GM12873 (cell line): ENCODE measurements at regions not wholly inside any gene's neighbourhood (a gene's known extent, or its start where the extent isn't known, plus 50 kb on each side); places are given as distances from the start of the nearest gene placed in this dataset.

Experiments used
- TF ChIP-seq, protein P1 (sequence below): IDR thresholded peaks from 2 replicates; pipeline ENCODE4 v1.5.1; 2012; ENCODE audit warnings: low read depth, mild to moderate bottlenecking, moderate library complexity, low read length, control low read depth; ENCODE audit not compliant: insufficient read depth; ENCODE audit errors: missing control alignments

DNA sequence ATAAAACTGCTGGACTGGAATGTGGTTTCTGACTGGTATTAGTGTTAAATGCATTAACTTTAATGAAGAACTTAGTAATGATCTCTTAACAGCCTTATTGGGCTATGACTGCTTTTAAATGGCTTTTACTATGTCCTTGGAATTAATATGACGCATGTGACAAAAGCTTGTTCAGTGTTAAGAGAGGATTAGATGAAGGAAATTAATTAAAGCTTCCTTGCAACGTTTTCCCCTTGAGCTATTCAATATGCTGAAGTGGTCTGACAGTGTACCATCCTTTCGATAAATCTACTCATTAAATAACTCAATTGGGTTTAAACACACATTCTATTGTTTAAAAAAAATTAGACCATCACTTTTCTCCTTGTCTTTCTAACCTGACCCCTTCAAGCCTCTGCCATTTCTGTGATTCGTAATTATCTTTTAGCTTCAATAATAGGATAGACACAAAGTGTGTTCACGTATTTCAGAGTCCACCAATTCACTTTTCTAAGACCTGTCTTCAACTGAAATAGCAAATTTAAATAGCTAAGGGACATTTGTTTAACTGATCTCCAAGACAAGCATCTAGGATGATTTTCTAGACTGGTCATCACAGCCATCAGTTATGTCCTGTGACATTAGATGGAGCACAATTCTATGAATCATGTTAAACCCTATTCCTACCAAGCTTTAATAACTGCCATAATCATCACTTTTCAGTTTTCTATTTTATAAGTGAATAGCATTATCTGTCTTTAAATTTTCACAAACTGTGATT is 1258.0 kb upstream of the CDH9 start:
- TF ChIP-seq, protein P1, sequence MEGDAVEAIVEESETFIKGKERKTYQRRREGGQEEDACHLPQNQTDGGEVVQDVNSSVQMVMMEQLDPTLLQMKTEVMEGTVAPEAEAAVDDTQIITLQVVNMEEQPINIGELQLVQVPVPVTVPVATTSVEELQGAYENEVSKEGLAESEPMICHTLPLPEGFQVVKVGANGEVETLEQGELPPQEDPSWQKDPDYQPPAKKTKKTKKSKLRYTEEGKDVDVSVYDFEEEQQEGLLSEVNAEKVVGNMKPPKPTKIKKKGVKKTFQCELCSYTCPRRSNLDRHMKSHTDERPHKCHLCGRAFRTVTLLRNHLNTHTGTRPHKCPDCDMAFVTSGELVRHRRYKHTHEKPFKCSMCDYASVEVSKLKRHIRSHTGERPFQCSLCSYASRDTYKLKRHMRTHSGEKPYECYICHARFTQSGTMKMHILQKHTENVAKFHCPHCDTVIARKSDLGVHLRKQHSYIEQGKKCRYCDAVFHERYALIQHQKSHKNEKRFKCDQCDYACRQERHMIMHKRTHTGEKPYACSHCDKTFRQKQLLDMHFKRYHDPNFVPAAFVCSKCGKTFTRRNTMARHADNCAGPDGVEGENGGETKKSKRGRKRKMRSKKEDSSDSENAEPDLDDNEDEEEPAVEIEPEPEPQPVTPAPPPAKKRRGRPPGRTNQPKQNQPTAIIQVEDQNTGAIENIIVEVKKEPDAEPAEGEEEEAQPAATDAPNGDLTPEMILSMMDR, result no peak

DNA sequence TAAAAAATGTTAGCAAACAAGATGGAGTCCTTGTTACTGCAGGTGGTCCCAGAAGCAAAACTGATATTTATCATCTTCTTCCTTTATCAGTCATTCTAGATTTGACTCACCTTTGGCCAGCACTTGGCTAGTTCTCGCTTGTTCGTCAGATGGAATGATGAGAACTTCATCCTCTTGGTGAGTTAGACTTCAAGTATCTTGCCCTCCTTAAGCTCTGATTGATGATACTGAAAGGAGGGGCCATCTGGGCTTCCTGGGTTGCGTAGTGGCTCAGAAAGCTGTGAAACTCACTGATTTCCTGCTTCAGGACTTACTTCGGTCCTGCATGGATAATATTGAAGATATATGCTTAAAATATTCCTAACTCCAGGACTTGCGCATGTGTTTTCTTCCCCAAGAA is 1248.2 kb upstream of the CDH9 start:
- TF ChIP-seq, protein P1, result no peak

GRCh38 chr5:28284788-28285187 is 1246.4 kb upstream of the CDH9 start:
- TF ChIP-seq, protein P1, result no peak

GRCh38 chr5:28281351-28281750 is 1243.0 kb upstream of the CDH9 start:
- TF ChIP-seq, protein P1, result no peak

- TF ChIP-seq, protein P1, result no peak
These were observed 1237.5 kb upstream of the CDH9 start for GRCh38 chr5:28275931-28276330.

GRCh38 chr5:28269978-28270377 is 1231.6 kb upstream of the CDH9 start:
- TF ChIP-seq, protein P1, result no peak

DNA sequence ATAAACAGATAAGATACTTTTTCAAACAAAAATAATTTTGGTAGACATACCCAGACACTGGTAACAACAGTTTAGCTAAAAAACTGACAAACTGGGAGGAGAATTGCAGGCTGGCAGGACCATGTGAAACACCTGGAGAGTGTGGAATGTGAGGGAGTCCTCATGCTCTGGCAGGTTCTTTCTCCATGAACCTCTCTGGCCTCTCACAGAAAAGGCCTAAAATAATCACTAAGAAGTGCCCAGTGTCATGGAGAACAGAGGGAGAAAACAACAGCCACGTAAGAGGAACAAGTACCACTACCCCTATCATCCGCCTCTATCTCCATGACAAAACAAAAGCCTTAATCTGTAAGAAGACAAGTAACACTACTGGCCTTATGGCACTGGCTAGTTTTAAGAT is 1227.5 kb upstream of the CDH9 start:
- TF ChIP-seq, protein P1, result no peak
